AG04450 (cell line): ENCODE measurements at regions not wholly inside any gene's neighbourhood (a gene's known extent, or its start where the extent isn't known, plus 50 kb on each side); places are given as distances from the start of the nearest gene placed in this dataset.

ENCODE experiments used
- CTCF ChIA-PET: fragments of 300-600, 350-600 bp; formaldehyde crosslinking; extraction: SDS; loops from one replicate; lab custom pipeline; 2022; ENCODE audit warnings: antibody characterized with exemption, inconsistent platforms; lab: Charles Lee
- POLR2A ChIA-PET: fragments of 350-600 bp; formaldehyde crosslinking; extraction: SDS; loops from one replicate; lab custom pipeline; 2021; ENCODE audit warnings: antibody characterized with exemption, inconsistent platforms; lab: Yijun Ruan, JAX
- DNase-seq: peaks from one replicate; pipeline ENCODE4 v3.0.0-alpha.2; 2011; ENCODE audit warnings: low read depth, low spot score
- H3K27ac ChIP-seq: one replicate; pipeline ENCODE4 v1.5.1; 2012; ENCODE audit warnings: low read depth, low read length, control low read depth
- H3K27me3 ChIP-seq: one replicate; pipeline ENCODE4 v1.6.0; 2012; ENCODE audit warnings: low read length; ENCODE audit not compliant: control insufficient read depth, insufficient read depth
- H3K4me3 ChIP-seq: 2 replicates; pipeline ENCODE4 v1.5.1; 2011; ENCODE audit warnings: mild to moderate bottlenecking, low read depth, low read length, control low read depth
- H3K9me3 ChIP-seq: 2 replicates; pipeline ENCODE4 v1.5.1; 2012; ENCODE audit warnings: low read length; ENCODE audit not compliant: control insufficient read depth, insufficient read depth
- TF ChIP-seq, protein P1 (sequence below): IDR thresholded peaks from 2 replicates; pipeline ENCODE4 v1.5.1; 2011; ENCODE audit warnings: low read depth, low read length, control low read depth, inconsistent platforms

GRCh38 chr7:131883196-131883595 lies 326.8 kb upstream of the PODXL start:
- H3K27me3 ChIP-seq, result no peaks in the 10 kb centered on the region
- H3K27ac ChIP-seq, result no peak overlapping the region
- DNase-seq, result no peak
- ChIA-PET CTCF (interaction anchor here (0.6 to 1.8 kb wide), 2 partner anchors 24 to 163 kb away, joined by 5 to 6 read pairs; no protein-coding TSS in a partner anchor), POLR2A (no interaction called here)
- no peak overlapping the region for H3K4me3 ChIP-seq
- peaks cover 7% of the 10 kb centered on the region; the same call in 1 of the 2 replicates for H3K9me3 ChIP-seq
- TF ChIP-seq, protein P1, sequence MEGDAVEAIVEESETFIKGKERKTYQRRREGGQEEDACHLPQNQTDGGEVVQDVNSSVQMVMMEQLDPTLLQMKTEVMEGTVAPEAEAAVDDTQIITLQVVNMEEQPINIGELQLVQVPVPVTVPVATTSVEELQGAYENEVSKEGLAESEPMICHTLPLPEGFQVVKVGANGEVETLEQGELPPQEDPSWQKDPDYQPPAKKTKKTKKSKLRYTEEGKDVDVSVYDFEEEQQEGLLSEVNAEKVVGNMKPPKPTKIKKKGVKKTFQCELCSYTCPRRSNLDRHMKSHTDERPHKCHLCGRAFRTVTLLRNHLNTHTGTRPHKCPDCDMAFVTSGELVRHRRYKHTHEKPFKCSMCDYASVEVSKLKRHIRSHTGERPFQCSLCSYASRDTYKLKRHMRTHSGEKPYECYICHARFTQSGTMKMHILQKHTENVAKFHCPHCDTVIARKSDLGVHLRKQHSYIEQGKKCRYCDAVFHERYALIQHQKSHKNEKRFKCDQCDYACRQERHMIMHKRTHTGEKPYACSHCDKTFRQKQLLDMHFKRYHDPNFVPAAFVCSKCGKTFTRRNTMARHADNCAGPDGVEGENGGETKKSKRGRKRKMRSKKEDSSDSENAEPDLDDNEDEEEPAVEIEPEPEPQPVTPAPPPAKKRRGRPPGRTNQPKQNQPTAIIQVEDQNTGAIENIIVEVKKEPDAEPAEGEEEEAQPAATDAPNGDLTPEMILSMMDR, result no peak

- Histone ChIP-seq H3K9me3 (peaks cover 7% of the 10 kb centered on the region; the same call in 1 of the 2 replicates), H3K27me3 (no peaks in the 10 kb centered on the region), H3K27ac (no peak overlapping the region), H3K4me3 (no peak overlapping the region)
- TF ChIP-seq, protein P1, result no peak
- CTCF ChIA-PET, result no interaction called here
- DNase-seq, result no peak
- POLR2A ChIA-PET, result no interaction called here
Observed at GRCh38 chr7:131882321-131882720, 325.9 kb upstream of the PODXL start.

DNA sequence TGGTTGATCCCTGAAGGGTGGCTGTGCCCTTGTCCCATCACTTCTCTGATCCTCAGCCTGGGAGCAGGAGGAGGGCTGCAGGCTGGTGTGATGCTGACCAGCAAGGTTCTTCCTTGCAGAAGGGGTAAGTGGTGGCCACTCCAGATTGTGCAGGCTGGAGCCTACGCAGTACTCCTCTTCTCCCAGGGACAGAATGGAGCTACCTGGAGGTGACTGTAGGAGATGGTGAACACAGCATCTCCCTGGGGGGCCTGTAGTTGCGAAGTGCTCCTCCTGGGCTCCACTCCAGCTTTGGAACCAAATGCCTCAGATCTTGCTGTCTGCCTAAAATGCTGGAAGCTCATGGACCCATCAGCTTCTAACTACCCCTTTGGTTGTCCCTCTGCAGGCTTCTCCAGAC lies 323.6 kb upstream of the PODXL start:
- DNase-seq, result no peak
- TF ChIP-seq, protein P1, result no peak

DNA sequence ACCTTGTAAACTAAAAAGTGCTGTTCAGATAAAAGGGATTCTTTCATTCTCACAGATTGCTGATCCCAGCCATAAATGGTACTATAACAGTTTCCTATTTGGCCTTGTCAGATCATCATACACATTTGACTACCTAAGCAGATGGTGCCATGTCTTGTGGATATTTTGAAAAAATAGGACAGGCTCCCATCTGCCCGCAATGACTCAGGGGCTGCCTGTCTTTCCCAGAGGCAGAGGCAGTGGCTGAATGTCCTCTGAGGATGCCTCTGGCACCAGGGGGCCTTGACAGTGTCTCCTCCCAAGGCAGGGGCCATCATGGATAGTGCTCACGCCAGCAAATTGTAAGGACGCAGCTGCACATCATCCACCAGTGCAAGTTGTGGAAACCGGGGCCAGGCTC lies 323.0 kb upstream of the PODXL start:
- no peak overlapping the region for H3K4me3 ChIP-seq
- ChIA-PET POLR2A (no interaction called here), CTCF (no interaction called here)

More for the DNA sequence above, 323.6 kb upstream of the PODXL start:
- CTCF ChIA-PET, result no interaction called here
- Histone ChIP-seq H3K27me3 (no peaks in the 10 kb centered on the region), H3K27ac (no peak overlapping the region), H3K9me3 (no peaks in the 10 kb centered on the region), H3K4me3 (no peak overlapping the region)
- POLR2A ChIA-PET, result no interaction called here

GRCh38 chr7:131878777-131879176 lies 322.3 kb upstream of the PODXL start:
- CTCF ChIA-PET, result interaction anchor here (0.9 kb wide), 1 partner anchor 20 kb away, joined by 3 read pairs; no protein-coding TSS in a partner anchor
- no peak for DNase-seq

More for the DNA sequence above, 323.0 kb upstream of the PODXL start:
- no peaks in the 10 kb centered on the region for H3K27me3 ChIP-seq
- no peak for DNase-seq
- no peak overlapping the region for H3K27ac ChIP-seq
- TF ChIP-seq, protein P1, result no peak
- H3K9me3 ChIP-seq, result no peaks in the 10 kb centered on the region

More at GRCh38 chr7:131878777-131879176, 322.3 kb upstream of the PODXL start:
- H3K27me3 ChIP-seq, result no peaks in the 10 kb centered on the region
- TF ChIP-seq, protein P1, result no peak
- no peaks in the 10 kb centered on the region for H3K9me3 ChIP-seq
- H3K27ac ChIP-seq, result no peak overlapping the region
- H3K4me3 ChIP-seq, result no peak overlapping the region
- POLR2A ChIA-PET, result no interaction called here
